IMR-90 (cell line): ENCODE measurements at regions not wholly inside any gene's neighbourhood (a gene's known extent, or its start where the extent isn't known, plus 50 kb on each side); places are given as distances from the start of the nearest gene placed in this dataset.

Source experiments
- ATAC-seq: fragments of 200-7000 bp; cut with Tn5 transposase; 2 replicates; pipeline ENCODE4 v1.9.1; 2020; ENCODE audit warnings: low read depth, mild to moderate bottlenecking, moderate library complexity
- BruUV-seq: library from RNA; stranded (reverse); fragments of 400-500 nt; replicated peaks from 2 replicates; lab custom pipeline; 2021; lab: Mats Ljungman, UMichigan
- CTCF ChIA-PET: fragments of 300-600 bp; formaldehyde crosslinking; extraction: SDS; loops from one replicate; lab custom pipeline; 2021; ENCODE audit warnings: antibody characterized with exemption; lab: Yijun Ruan, JAX
- POLR2A ChIA-PET: fragments of 300-600 bp; sonication (Branson Sonifier 250); formaldehyde crosslinking; loops from one replicate; lab custom pipeline; 2022; ENCODE audit warnings: antibody characterized with exemption; ENCODE audit not compliant: unreplicated experiment; lab: Charles Lee
- DNase-seq: peaks from one replicate; pipeline ENCODE4 v3.0.0; 2013
- H2AFZ ChIP-seq: replicated peaks from 2 replicates; pipeline ENCODE3; 2013; ENCODE audit warnings: low read length, mild to moderate bottlenecking; ENCODE audit not compliant: poor library complexity
- H2AK5ac ChIP-seq: 2 replicates; pipeline ENCODE4 v1.6.1; 2013; ENCODE audit warnings: low read depth, low read length, inconsistent platforms
- H2AK9ac ChIP-seq: replicated peaks from 2 replicates; pipeline ENCODE3; 2013; ENCODE audit warnings: mild to moderate bottlenecking, low read depth, low read length, moderate library complexity; ENCODE audit not compliant: poor library complexity
- H2BK120ac ChIP-seq: 2 replicates; pipeline ENCODE4 v1.6.1; 2013; ENCODE audit warnings: low read depth, low read length, inconsistent platforms
- H2BK15ac ChIP-seq: 3 replicates; pipeline ENCODE4 v1.6.1; 2013; ENCODE audit warnings: low read depth, low read length, inconsistent platforms
- H2BK20ac ChIP-seq: 2 replicates; pipeline ENCODE4 v1.6.1; 2013; ENCODE audit warnings: low read depth, mild to moderate bottlenecking, inconsistent platforms, low read length, moderate library complexity
- H2BK5ac ChIP-seq: 2 replicates; pipeline ENCODE4 v1.6.1; 2013; ENCODE audit warnings: mild to moderate bottlenecking, low read depth, low read length, inconsistent platforms; ENCODE audit not compliant: poor library complexity, severe bottlenecking
- H3K14ac ChIP-seq: replicated peaks from 2 replicates; pipeline ENCODE4 v1.6.1; 2013; ENCODE audit warnings: low read depth, low read length, inconsistent platforms
- H3K18ac ChIP-seq: 2 replicates; pipeline ENCODE4 v1.6.1; 2013; ENCODE audit warnings: low read depth, low read length, control low read depth
- H3K23ac ChIP-seq: 2 replicates; pipeline ENCODE4 v1.6.1; 2013; ENCODE audit warnings: low read depth, low read length, inconsistent platforms
- H3K27ac ChIP-seq: 2 replicates; pipeline ENCODE4 v1.5.1; 2013; ENCODE audit warnings: mild to moderate bottlenecking, control low read depth, low read length; ENCODE audit not compliant: insufficient read depth
- H3K27me3 ChIP-seq: 2 replicates; pipeline ENCODE4 v1.6.1; 2013; ENCODE audit warnings: low read length; ENCODE audit not compliant: control insufficient read depth, insufficient read depth
- H3K36me3 ChIP-seq: 2 replicates; pipeline ENCODE4 v1.6.1; 2013; ENCODE audit warnings: low read length, mixed read lengths; ENCODE audit not compliant: control insufficient read depth, insufficient read depth
- H3K4ac ChIP-seq: 2 replicates; pipeline ENCODE4 v1.6.1; 2013; ENCODE audit warnings: low read depth, low read length, inconsistent platforms
- H3K4me1 ChIP-seq: 2 replicates; pipeline ENCODE4 v1.6.1; 2013; ENCODE audit warnings: low read length, mixed read lengths; ENCODE audit not compliant: control insufficient read depth, insufficient read depth
- H3K4me2 ChIP-seq: 2 replicates; pipeline ENCODE4 v1.6.1; 2013; ENCODE audit warnings: low read depth, mild to moderate bottlenecking, control low read depth, low read length, moderate library complexity
- H3K4me3 ChIP-seq: 2 replicates; pipeline ENCODE4 v1.5.1; 2013; ENCODE audit warnings: low read depth, mild to moderate bottlenecking, control low read depth, low read length, moderate library complexity; ENCODE audit not compliant: insufficient read depth
- H3K56ac ChIP-seq: 2 replicates; pipeline ENCODE4 v1.6.1; 2013; ENCODE audit warnings: low read length, inconsistent platforms; ENCODE audit not compliant: insufficient read depth; ENCODE audit errors: extremely low read depth
- H3K79me1 ChIP-seq, 2 experiments: 2 replicates each; pipeline ENCODE4 v1.6.1; 2013; ENCODE audit warnings: low read length in 2 of 2, inconsistent platforms in 1 of 2, low read depth in 1 of 2
- H3K9ac ChIP-seq: 2 replicates; pipeline ENCODE4 v1.6.1; 2013; ENCODE audit warnings: low read depth, low read length, control low read depth
- H3K9me1 ChIP-seq: 2 replicates; pipeline ENCODE4 v1.6.1; 2013; ENCODE audit warnings: low read length, inconsistent platforms; ENCODE audit not compliant: insufficient read depth
- H3K9me3 ChIP-seq: 2 replicates; pipeline ENCODE4 v1.6.1; 2013; ENCODE audit warnings: low read length; ENCODE audit not compliant: control insufficient read depth, insufficient read depth
- H4K20me1 ChIP-seq: 2 replicates; pipeline ENCODE4 v1.6.1; 2013; ENCODE audit warnings: low read length, inconsistent platforms; ENCODE audit not compliant: insufficient read depth
- H4K5ac ChIP-seq: 2 replicates; pipeline ENCODE4 v1.6.1; 2013; ENCODE audit warnings: mild to moderate bottlenecking, low read depth, low read length, control low read depth
- H4K8ac ChIP-seq, 2 experiments: 2 replicates each; pipeline ENCODE4 v1.6.1; 2013; ENCODE audit warnings: low read depth in 2 of 2, low read length in 2 of 2, control low read depth in 1 of 2, inconsistent platforms in 1 of 2
- H4K91ac ChIP-seq: 2 replicates; pipeline ENCODE4 v1.6.1; 2013; ENCODE audit warnings: low read depth, low read length, inconsistent platforms; ENCODE audit not compliant: insufficient read depth
- BHLHE40 ChIP-seq: fragments of 150-350 bp; IDR thresholded peaks from 2 replicates; pipeline ENCODE4 v1.6.1; 2016; ENCODE audit warnings: mild to moderate bottlenecking, low read depth, low read length
- CEBPB ChIP-seq: IDR thresholded peaks from 2 replicates; pipeline ENCODE4 v1.6.1; 2012; ENCODE audit warnings: low read depth, low read length, improper control_type of control experiment
- CHD1 ChIP-seq: IDR thresholded peaks from 2 replicates; pipeline ENCODE4 v1.6.1; 2012; ENCODE audit warnings: low read depth, low read length, improper control_type of control experiment
- FOS ChIP-seq: fragments of 150-350 bp; IDR thresholded peaks from 2 replicates; pipeline ENCODE4 v1.6.1; 2016; ENCODE audit warnings: low read depth, low read length
- MAFK ChIP-seq: IDR thresholded peaks from 2 replicates; pipeline ENCODE4 v1.6.1; 2012; ENCODE audit warnings: low read depth, low read length, improper control_type of control experiment
- MAZ ChIP-seq: IDR thresholded peaks from 2 replicates; pipeline ENCODE4 v1.6.1; 2012; ENCODE audit warnings: low read depth, mild to moderate bottlenecking, low read length, improper control_type of control experiment, moderate library complexity, borderline replicate concordance
- MXI1 ChIP-seq: IDR thresholded peaks from 2 replicates; pipeline ENCODE4 v1.6.1; 2012; ENCODE audit warnings: low read depth, mild to moderate bottlenecking, low read length, moderate library complexity, borderline replicate concordance
- NFE2L2 ChIP-seq: fragments of 150-350 bp; IDR thresholded peaks from 2 replicates; pipeline ENCODE4 v1.6.1; 2016; ENCODE audit warnings: low read depth, mild to moderate bottlenecking, low read length
- POLR2A ChIP-seq: IDR thresholded peaks from 2 replicates; pipeline ENCODE4 v1.6.1; 2012; ENCODE audit warnings: mild to moderate bottlenecking, low read depth, low read length
- RAD21 ChIP-seq: IDR thresholded peaks from 2 replicates; pipeline ENCODE4 v1.6.1; 2012; ENCODE audit warnings: low read length, improper control_type of control experiment
- RCOR1 ChIP-seq: IDR thresholded peaks from 2 replicates; pipeline ENCODE4 v1.6.1; 2012; ENCODE audit warnings: mild to moderate bottlenecking, low read length, improper control_type of control experiment; ENCODE audit not compliant: insufficient replicate concordance
- RFX5 ChIP-seq: IDR thresholded peaks from 2 replicates; pipeline ENCODE4 v1.8.0; 2012; ENCODE audit warnings: low read depth, mild to moderate bottlenecking, low read length, moderate library complexity
- SMC3 ChIP-seq: fragments of 150-350 bp; IDR thresholded peaks from 2 replicates; pipeline ENCODE4 v1.6.1; 2016; ENCODE audit warnings: low read depth, mild to moderate bottlenecking, antibody characterized with exemption, low read length, moderate library complexity
- WGBS, 2 experiments: methylation state at CpG; one replicate each; pipeline versions ENCODE4 v1.1.5 to v1.1.7; 2013; ENCODE audit warnings: missing lambda C conversion rate in 2 of 2; ENCODE audit not compliant: insufficient read length in 1 of 2; ENCODE audit errors: extremely low coverage in 2 of 2; 5-methylcytosine and 5-hydroxymethylcytosine counted together
- dilution Hi-C: fragments of 300-500 bp; cut with HindIII; formaldehyde crosslinking; loops from one replicate; pipeline ENCODE4 v1.14.3; 2018; ENCODE audit warnings: low sequenced_read_pairs; ENCODE audit not compliant: unreplicated experiment
- in situ Hi-C: fragments of 300-500 bp; cut with MboI; formaldehyde crosslinking; loops from 3 replicates; pipeline ENCODE4 v1.14.3; 2019; ENCODE audit warnings: low sequenced_read_pairs, inconsistent platforms, mixed read lengths
- intact Hi-C: fragments of 100-400 bp; cut with micrococcal nuclease; formaldehyde crosslinking; loops from 2 replicates; pipeline ENCODE4 v1.10.0; 2022
- TF ChIP-seq, protein P1 (sequence below): conservative IDR thresholded peaks from 2 replicates; pipeline ENCODE4 v1.5.1; 2012; ENCODE audit warnings: mild to moderate bottlenecking, low read depth, low read length, improper control_type of control experiment
- TF ChIP-seq, protein P2 (sequence below): fragments of 150-350 bp; IDR thresholded peaks from 2 replicates; pipeline ENCODE4 v1.6.1; 2017; ENCODE audit warnings: mild to moderate bottlenecking, antibody characterized with exemption, low read length, low read depth
- TF ChIP-seq, protein P3 (sequence below): fragments of 150-350 bp; IDR thresholded peaks from 2 replicates; pipeline ENCODE4 v1.6.1; 2016; ENCODE audit warnings: low read depth, mild to moderate bottlenecking, low read length, moderate library complexity, borderline replicate concordance

DNA sequence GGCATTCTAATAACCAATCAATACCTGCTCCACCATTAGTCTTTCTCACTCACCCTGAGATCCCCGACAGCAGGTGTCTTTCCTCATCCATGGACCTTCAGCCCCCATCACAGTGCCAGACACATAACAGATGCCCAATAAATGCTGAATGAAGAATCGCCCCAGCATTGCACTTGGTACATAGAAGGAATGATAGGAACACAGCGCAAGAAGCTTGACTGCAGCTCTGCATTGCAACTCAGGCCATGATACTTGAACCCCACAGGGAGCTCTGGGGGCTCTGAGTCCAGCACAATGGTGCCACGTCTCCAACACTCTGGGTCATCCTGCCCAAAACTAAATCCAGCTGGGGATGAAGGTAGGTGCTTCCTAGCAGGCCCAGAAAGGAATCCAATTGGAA is 355.0 kb upstream of the SLC30A5 start:
- BruUV-seq, result no TSS peak
- no peaks in the 10 kb centered on the region for H4K20me1 ChIP-seq
- no peak overlapping the region for H3K27ac ChIP-seq
- dilution Hi-C loops (no loop called here), in situ Hi-C loops (no loop called here), intact Hi-C loops (no loop called here)
- DNase-seq, result no peak
- no peaks in the 10 kb centered on the region for H3K9me1 ChIP-seq
- TF ChIP-seq, protein P1, sequence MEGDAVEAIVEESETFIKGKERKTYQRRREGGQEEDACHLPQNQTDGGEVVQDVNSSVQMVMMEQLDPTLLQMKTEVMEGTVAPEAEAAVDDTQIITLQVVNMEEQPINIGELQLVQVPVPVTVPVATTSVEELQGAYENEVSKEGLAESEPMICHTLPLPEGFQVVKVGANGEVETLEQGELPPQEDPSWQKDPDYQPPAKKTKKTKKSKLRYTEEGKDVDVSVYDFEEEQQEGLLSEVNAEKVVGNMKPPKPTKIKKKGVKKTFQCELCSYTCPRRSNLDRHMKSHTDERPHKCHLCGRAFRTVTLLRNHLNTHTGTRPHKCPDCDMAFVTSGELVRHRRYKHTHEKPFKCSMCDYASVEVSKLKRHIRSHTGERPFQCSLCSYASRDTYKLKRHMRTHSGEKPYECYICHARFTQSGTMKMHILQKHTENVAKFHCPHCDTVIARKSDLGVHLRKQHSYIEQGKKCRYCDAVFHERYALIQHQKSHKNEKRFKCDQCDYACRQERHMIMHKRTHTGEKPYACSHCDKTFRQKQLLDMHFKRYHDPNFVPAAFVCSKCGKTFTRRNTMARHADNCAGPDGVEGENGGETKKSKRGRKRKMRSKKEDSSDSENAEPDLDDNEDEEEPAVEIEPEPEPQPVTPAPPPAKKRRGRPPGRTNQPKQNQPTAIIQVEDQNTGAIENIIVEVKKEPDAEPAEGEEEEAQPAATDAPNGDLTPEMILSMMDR, result no peak
- no peak for TF ChIP-seq MXI1
- no peak for TF ChIP-seq NFE2L2
- no peak for TF ChIP-seq RFX5
- TF ChIP-seq, protein P2, sequence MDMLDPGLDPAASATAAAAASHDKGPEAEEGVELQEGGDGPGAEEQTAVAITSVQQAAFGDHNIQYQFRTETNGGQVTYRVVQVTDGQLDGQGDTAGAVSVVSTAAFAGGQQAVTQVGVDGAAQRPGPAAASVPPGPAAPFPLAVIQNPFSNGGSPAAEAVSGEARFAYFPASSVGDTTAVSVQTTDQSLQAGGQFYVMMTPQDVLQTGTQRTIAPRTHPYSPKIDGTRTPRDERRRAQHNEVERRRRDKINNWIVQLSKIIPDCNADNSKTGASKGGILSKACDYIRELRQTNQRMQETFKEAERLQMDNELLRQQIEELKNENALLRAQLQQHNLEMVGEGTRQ, result no peak
- no peak for TF ChIP-seq POLR2A
- TF ChIP-seq RCOR1, result no peak
- TF ChIP-seq FOS, result no peak
- no peak for TF ChIP-seq CEBPB
- TF ChIP-seq MAFK, result no peak
- TF ChIP-seq, protein P3, sequence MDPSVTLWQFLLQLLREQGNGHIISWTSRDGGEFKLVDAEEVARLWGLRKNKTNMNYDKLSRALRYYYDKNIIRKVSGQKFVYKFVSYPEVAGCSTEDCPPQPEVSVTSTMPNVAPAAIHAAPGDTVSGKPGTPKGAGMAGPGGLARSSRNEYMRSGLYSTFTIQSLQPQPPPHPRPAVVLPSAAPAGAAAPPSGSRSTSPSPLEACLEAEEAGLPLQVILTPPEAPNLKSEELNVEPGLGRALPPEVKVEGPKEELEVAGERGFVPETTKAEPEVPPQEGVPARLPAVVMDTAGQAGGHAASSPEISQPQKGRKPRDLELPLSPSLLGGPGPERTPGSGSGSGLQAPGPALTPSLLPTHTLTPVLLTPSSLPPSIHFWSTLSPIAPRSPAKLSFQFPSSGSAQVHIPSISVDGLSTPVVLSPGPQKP, result no peak
- no peak for TF ChIP-seq BHLHE40
- TF ChIP-seq SMC3, result no peak
- TF ChIP-seq RAD21, result no peak
- TF ChIP-seq MAZ, result no peak
- TF ChIP-seq CHD1, result no peak
- WGBS, 2 experiments, result 100% methylated on average over 1 of the region's 4 CpGs; no CpG with 5 or more reads in 1 of the 2 experiments
- H2AK9ac ChIP-seq, result no peak overlapping the region
- no peak overlapping the region for H3K56ac ChIP-seq
- no peak overlapping the region for H3K4me2 ChIP-seq
- POLR2A ChIA-PET, result no interaction called here
- H3K4me1 ChIP-seq, result no peaks in the 10 kb centered on the region
- no peak overlapping the region for H2AFZ ChIP-seq
- H3K4ac ChIP-seq, result no peak overlapping the region
- no peak overlapping the region for H2BK120ac ChIP-seq
- no peak overlapping the region for H3K4me3 ChIP-seq
- no peaks in the 10 kb centered on the region for H3K9me3 ChIP-seq
- no peak for ATAC-seq
- H3K14ac ChIP-seq, result no peak overlapping the region
- no peak overlapping the region for H2BK5ac ChIP-seq
- no peak overlapping the region for H2BK20ac ChIP-seq
- H3K23ac ChIP-seq, result no peak overlapping the region
- H2BK15ac ChIP-seq, result no peak overlapping the region
- no peak overlapping the region for H4K91ac ChIP-seq
- no peak overlapping the region for H2AK5ac ChIP-seq
- no peaks in the 10 kb centered on the region for H3K79me1 ChIP-seq
- no peak overlapping the region for H3K9ac ChIP-seq
- H4K5ac ChIP-seq, result no peak overlapping the region
- CTCF ChIA-PET, result no interaction called here
- H3K18ac ChIP-seq, result no peak overlapping the region
- H4K8ac ChIP-seq, result no peak overlapping the region
- H3K27me3 ChIP-seq, result no peaks in the 10 kb centered on the region
- no peaks in the 10 kb centered on the region for H3K36me3 ChIP-seq
